ENCODE measurements at regions not wholly inside any gene's neighbourhood (a gene's known extent, or its start where the extent isn't known, plus 50 kb on each side); places are given as distances from the start of the nearest gene placed in this dataset.

- H3K27ac ChIP-seq (ENCODE audit: extremely low read depth, low read depth, low read length): no peak overlapping the region
- ChIA-PET CTCF (interaction anchor here (0.6 to 2.1 kb wide), 4 partner anchors 8 to 368 kb away, joined by 3 to 11 read pairs (median 4); no protein-coding TSS in a partner anchor), POLR2A (interaction anchor here (1.8 kb wide), 1 partner anchor 365 kb away, joined by 5 read pairs; the partner anchor contains the start of gene GADD45G)
- H3K4me3 ChIP-seq (ENCODE audit: low read depth, low read length): no peak overlapping the region
- no peak for TF ChIP-seq ZNF121 (tag by site-specific recombination; IDR thresholded peaks at IDR 0.05)
- no peak for TF ChIP-seq ZNF202 (tag by site-specific recombination; IDR thresholded peaks at IDR 0.05; ENCODE audit: borderline replicate concordance)
- TF ChIP-seq ZNF600 (tag by site-specific recombination; IDR thresholded peaks at IDR 0.05): no peak
- no peak for TF ChIP-seq KLF7 (tag by site-specific recombination; IDR thresholded peaks at IDR 0.05; ENCODE audit: borderline replicate concordance)
- TF ChIP-seq, protein P1, sequence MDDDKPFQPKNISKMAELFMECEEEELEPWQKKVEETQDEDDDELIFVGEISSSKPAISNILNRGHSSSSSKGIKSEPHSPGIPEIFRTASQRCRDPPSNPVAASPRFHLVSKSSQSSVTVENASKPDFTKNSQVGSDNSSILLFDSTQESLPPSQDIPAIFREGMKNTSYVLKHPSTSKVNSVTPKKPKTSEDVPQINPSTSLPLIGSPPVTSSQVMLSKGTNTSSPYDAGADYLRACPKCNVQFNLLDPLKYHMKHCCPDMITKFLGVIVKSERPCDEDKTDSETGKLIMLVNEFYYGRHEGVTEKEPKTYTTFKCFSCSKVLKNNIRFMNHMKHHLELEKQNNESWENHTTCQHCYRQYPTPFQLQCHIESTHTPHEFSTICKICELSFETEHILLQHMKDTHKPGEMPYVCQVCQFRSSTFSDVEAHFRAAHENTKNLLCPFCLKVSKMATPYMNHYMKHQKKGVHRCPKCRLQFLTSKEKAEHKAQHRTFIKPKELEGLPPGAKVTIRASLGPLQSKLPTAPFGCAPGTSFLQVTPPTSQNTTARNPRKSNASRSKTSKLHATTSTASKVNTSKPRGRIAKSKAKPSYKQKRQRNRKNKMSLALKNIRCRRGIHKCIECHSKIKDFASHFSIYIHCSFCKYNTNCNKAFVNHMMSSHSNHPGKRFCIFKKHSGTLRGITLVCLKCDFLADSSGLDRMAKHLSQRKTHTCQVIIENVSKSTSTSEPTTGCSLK (tag by site-specific recombination; IDR thresholded peaks at IDR 0.05): no peak
- no peak for TF ChIP-seq ZNF544 (tag by site-specific recombination; IDR thresholded peaks at IDR 0.05)
- no peak for TF ChIP-seq ZFP37 (tag by site-specific recombination; IDR thresholded peaks at IDR 0.05)
- TF ChIP-seq ZNF274 (IDR thresholded peaks at IDR 0.05; ENCODE audit: low read length): no peak
- TF ChIP-seq ZNF274 (tag by site-specific recombination; IDR thresholded peaks at IDR 0.05; ENCODE audit: borderline replicate concordance): no peak
- TF ChIP-seq YY2 (tag by site-specific recombination; IDR thresholded peaks at IDR 0.05): no peak
- TF ChIP-seq OVOL3 (tag by site-specific recombination; IDR thresholded peaks at IDR 0.05): no peak
- no peak for TF ChIP-seq ZNF76 (tag by site-specific recombination; IDR thresholded peaks at IDR 0.05; ENCODE audit: borderline replicate concordance, low read depth)
- TF ChIP-seq KLF10 (tag by site-specific recombination; IDR thresholded peaks at IDR 0.05): no peak
- no peaks in the 10 kb centered on the region for H3K9me3 ChIP-seq (ENCODE audit: control insufficient read depth, insufficient read depth, low read depth, low read length)
- H3K4me1 ChIP-seq (ENCODE audit: control insufficient read depth, insufficient read depth, low read length): no peaks in the 10 kb centered on the region
- no peaks in the 10 kb centered on the region for H3K36me3 ChIP-seq (ENCODE audit: control insufficient read depth in 2 of 2, insufficient read depth in 1 of 2, low read length in 2 of 2)
Measured at GRCh38 chr9:89969881-89970639, 365.2 kb downstream of the GADD45G start.

DNA sequence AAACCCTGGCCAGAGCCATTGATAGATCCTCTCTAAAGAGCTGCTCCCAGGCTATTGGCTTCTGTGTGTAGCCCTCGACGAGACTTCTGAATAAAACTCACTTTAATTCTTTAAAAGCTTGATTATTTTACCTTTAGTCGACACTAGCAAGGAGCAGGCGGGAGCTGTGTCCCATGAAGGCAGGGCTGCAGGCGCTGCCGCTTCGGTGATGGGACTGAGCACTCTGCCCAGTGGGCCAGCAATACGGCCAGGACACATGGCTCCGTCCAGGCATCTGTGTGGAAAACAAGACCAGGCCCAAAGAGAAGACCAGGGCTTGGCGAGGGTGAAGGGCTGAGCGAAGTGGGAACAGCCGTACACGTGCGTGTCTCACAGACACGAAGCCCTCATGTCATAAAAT is 365.9 kb downstream of the GADD45G start:
- ChIA-PET CTCF (interaction anchor here (0.6 to 2.1 kb wide), 4 partner anchors 9 to 369 kb away, joined by 3 to 11 read pairs (median 4); no protein-coding TSS in a partner anchor), POLR2A (interaction anchor here (1.8 kb wide), 1 partner anchor 366 kb away, joined by 5 read pairs; the partner anchor contains the start of gene GADD45G)
- H3K9me3 ChIP-seq (ENCODE audit: control insufficient read depth, insufficient read depth, low read depth, low read length): no peaks in the 10 kb centered on the region
- H3K4me3 ChIP-seq (ENCODE audit: low read depth, low read length): no peak overlapping the region
- no peaks in the 10 kb centered on the region for H3K4me1 ChIP-seq (ENCODE audit: control insufficient read depth, insufficient read depth, low read length)
- no peaks in the 10 kb centered on the region for H3K36me3 ChIP-seq (ENCODE audit: control insufficient read depth in 2 of 2, insufficient read depth in 1 of 2, low read length in 2 of 2)
- H3K27ac ChIP-seq (ENCODE audit: extremely low read depth, low read depth, low read length): no peak overlapping the region
- TF ChIP-seq ZNF660 (tag by site-specific recombination; IDR thresholded peaks at IDR 0.05) (no peak), BCL11B (tag by site-specific recombination; IDR thresholded peaks at IDR 0.05; ENCODE audit: low read depth) (no peak), ZFP3 (tag by site-specific recombination; IDR thresholded peaks at IDR 0.05; ENCODE audit: low read depth) (no peak), ZNF175 (tag by site-specific recombination; IDR thresholded peaks at IDR 0.05) (no peak), ZNF785 (tag by site-specific recombination; IDR thresholded peaks at IDR 0.05) (no peak), ZNF792 (tag by site-specific recombination; IDR thresholded peaks at IDR 0.05) (no peak), ZNF639 (tag by site-specific recombination; IDR thresholded peaks at IDR 0.05) (no peak), KLF8 (tag by site-specific recombination; IDR thresholded peaks at IDR 0.05) (no peak), ZNF366 (tag by site-specific recombination; conservative IDR thresholded peaks at IDR 0.05) (no peak), ZNF830 (tag by site-specific recombination; IDR thresholded peaks at IDR 0.05; ENCODE audit: low read depth) (no peak)
